H9 (cell line): ENCODE measurements at regions not wholly inside any gene's neighbourhood (a gene's known extent, or its start where the extent isn't known, plus 50 kb on each side); places are given as distances from the start of the nearest gene placed in this dataset.

Experiments used
- DNase-seq: peaks from one replicate; pipeline ENCODE4 v3.0.0-alpha.2; 2017
- H2AFZ ChIP-seq: one replicate; pipeline ENCODE4 v1.6.1; 2013; ENCODE audit warnings: mild to moderate bottlenecking, low read length, control low read depth, moderate library complexity
- H2AK5ac ChIP-seq: 2 replicates; pipeline ENCODE4 v1.6.1; 2013; ENCODE audit warnings: low read length, control low read depth, mixed read lengths; ENCODE audit not compliant: insufficient read length
- H2BK120ac ChIP-seq: one replicate; pipeline ENCODE4 v1.6.1; 2013; ENCODE audit warnings: low read depth, mild to moderate bottlenecking, low read length, control low read depth, inconsistent platforms; ENCODE audit not compliant: poor library complexity, severe bottlenecking
- H2BK12ac ChIP-seq: 2 replicates; pipeline ENCODE4 v1.6.1; 2013; ENCODE audit warnings: low read length, control low read depth, mixed read lengths, low read depth; ENCODE audit not compliant: insufficient read length
- H2BK15ac ChIP-seq: 2 replicates; pipeline ENCODE4 v1.6.1; 2013; ENCODE audit warnings: low read depth, low read length, control low read depth
- H2BK20ac ChIP-seq: one replicate; pipeline ENCODE4 v1.6.1; 2013; ENCODE audit warnings: low read depth, mild to moderate bottlenecking, low read length, control low read depth, inconsistent platforms; ENCODE audit not compliant: poor library complexity, severe bottlenecking
- H2BK5ac ChIP-seq: 2 replicates; pipeline ENCODE4 v1.6.1; 2013; ENCODE audit warnings: low read length, control low read depth, mixed read lengths; ENCODE audit not compliant: insufficient read length
- H3K14ac ChIP-seq: 2 replicates; pipeline ENCODE4 v1.6.1; 2013; ENCODE audit warnings: low read length, control low read depth; ENCODE audit not compliant: insufficient read depth
- H3K18ac ChIP-seq: 2 replicates; pipeline ENCODE4 v1.6.1; 2013; ENCODE audit warnings: low read depth, mild to moderate bottlenecking, mixed read lengths, low read length, control low read depth; ENCODE audit not compliant: insufficient read length
- H3K23ac ChIP-seq: 2 replicates; pipeline ENCODE4 v1.6.1; 2013; ENCODE audit warnings: low read length, control low read depth, mixed read lengths, low read depth; ENCODE audit not compliant: insufficient read length
- H3K23me2 ChIP-seq: 2 replicates; pipeline ENCODE4 v1.6.1; 2013; ENCODE audit warnings: low read depth, mild to moderate bottlenecking, mixed read lengths, low read length, control low read depth; ENCODE audit not compliant: insufficient read length, poor library complexity, severe bottlenecking
- H3K27ac ChIP-seq: 2 replicates; pipeline ENCODE4 v1.5.1; 2013; ENCODE audit warnings: low read length, control low read depth, mixed read lengths, low read depth; ENCODE audit not compliant: insufficient read length
- H3K27me3 ChIP-seq: 2 replicates; pipeline ENCODE4 v1.6.1; 2013; ENCODE audit warnings: low read length, control low read depth, inconsistent platforms; ENCODE audit not compliant: insufficient read depth
- H3K4ac ChIP-seq: 2 replicates; pipeline ENCODE4 v1.6.1; 2013; ENCODE audit warnings: low read depth, mild to moderate bottlenecking, control low read depth, inconsistent platforms, low read length, moderate library complexity
- H3K4me1 ChIP-seq: 2 replicates; pipeline ENCODE4 v1.6.1; 2013; ENCODE audit warnings: low read length, control low read depth, inconsistent platforms; ENCODE audit not compliant: insufficient read depth
- H3K4me2 ChIP-seq: 2 replicates; pipeline ENCODE4 v1.6.1; 2013; ENCODE audit warnings: low read length, control low read depth, mixed read lengths; ENCODE audit not compliant: insufficient read length, insufficient read depth
- H3K56ac ChIP-seq: 2 replicates; pipeline ENCODE4 v1.6.1; 2013; ENCODE audit warnings: low read depth, mild to moderate bottlenecking, mixed read lengths, low read length, control low read depth; ENCODE audit not compliant: insufficient read length
- H3K79me1 ChIP-seq: 2 replicates; pipeline ENCODE4 v1.6.1; 2013; ENCODE audit warnings: low read depth, mild to moderate bottlenecking, moderate library complexity, low read length, control low read depth, inconsistent platforms; ENCODE audit not compliant: insufficient read depth, poor library complexity, severe bottlenecking
- H3K79me2 ChIP-seq: 2 replicates; pipeline ENCODE4 v1.6.1; 2013; ENCODE audit warnings: low read length, control low read depth, inconsistent platforms; ENCODE audit not compliant: insufficient read depth
- H3K9ac ChIP-seq: 2 replicates; pipeline ENCODE4 v1.6.1; 2013; ENCODE audit warnings: low read length, control low read depth, mixed read lengths; ENCODE audit not compliant: insufficient read length; ENCODE audit errors: extremely low read depth
- H3K9me3 ChIP-seq: one replicate; pipeline ENCODE4 v1.6.1; 2013; ENCODE audit warnings: low read depth, low read length, inconsistent platforms; ENCODE audit not compliant: control insufficient read depth
- H3T11ph ChIP-seq: one replicate; pipeline ENCODE4 v1.6.1; 2013; ENCODE audit warnings: mild to moderate bottlenecking, low read length, control low read depth, inconsistent platforms
- H4K20me1 ChIP-seq: one replicate; pipeline ENCODE4 v1.6.1; 2013; ENCODE audit not compliant: control insufficient read depth, insufficient read length, insufficient read depth
- H4K5ac ChIP-seq: 2 replicates; pipeline ENCODE4 v1.6.1; 2013; ENCODE audit warnings: low read depth, mild to moderate bottlenecking, mixed read lengths, low read length, control low read depth; ENCODE audit not compliant: insufficient read length
- H4K8ac ChIP-seq: replicated peaks from 2 replicates; pipeline ENCODE4 v1.6.1; 2013; ENCODE audit warnings: low read length, control low read depth, mixed read lengths, low read depth; ENCODE audit not compliant: insufficient read length
- H4K91ac ChIP-seq: 2 replicates; pipeline ENCODE4 v1.6.1; 2013; ENCODE audit warnings: low read depth, mild to moderate bottlenecking, moderate library complexity, mixed read lengths, low read length, control low read depth; ENCODE audit not compliant: insufficient read length
- H3K27ac Mint-ChIP-seq, 3 experiments: 2 replicates in 2 of 3; 3 replicates in 1 of 3; pipeline ENCODE4 v1.8.0; 2020 to 2021; ENCODE audit warnings: mixed read lengths in 3 of 3, mild to moderate bottlenecking in 1 of 3, moderate library complexity in 1 of 3
- H3K27me3 Mint-ChIP-seq: 2 replicates; pipeline ENCODE4 v1.8.0; 2021; ENCODE audit warnings: low read depth, mild to moderate bottlenecking, moderate library complexity, mixed read lengths
- H3K36me3 Mint-ChIP-seq, 3 experiments: 2 replicates in 2 of 3; 3 replicates in 1 of 3; pipeline ENCODE4 v1.8.0; 2020 to 2021; ENCODE audit warnings: low read depth in 3 of 3, mixed read lengths in 3 of 3; ENCODE audit not compliant: insufficient read depth in 1 of 3
- H3K4me1 Mint-ChIP-seq, 2 experiments: 2 replicates each; pipeline ENCODE4 v1.8.0; 2020; ENCODE audit warnings: mixed read lengths in 2 of 2
- H3K4me3 Mint-ChIP-seq, 2 experiments: 2 replicates in 1 of 2; 3 replicates in 1 of 2; pipeline ENCODE4 v1.8.0; 2020 to 2021; ENCODE audit warnings: mild to moderate bottlenecking in 2 of 2, mixed read lengths in 2 of 2, moderate library complexity in 1 of 2
- H3K9me3 Mint-ChIP-seq, 2 experiments: 2 replicates in 1 of 2; 3 replicates in 1 of 2; pipeline ENCODE4 v1.8.0; 2020; ENCODE audit warnings: mild to moderate bottlenecking in 2 of 2, mixed read lengths in 2 of 2, moderate library complexity in 1 of 2
- CTCF ChIP-seq: fragments of 200-600 bp; sonication (generic); conservative IDR thresholded peaks from 3 replicates; pipeline ENCODE4 v1.8.0; 2021; ENCODE audit warnings: antibody characterized with exemption, mild to moderate bottlenecking
- WGBS: extraction: QIAGEN DNeasy Blood & Tissue Kit; methylation state at CpG from one replicate; pipeline ENCODE4 v1.1.7; 2013; ENCODE audit warnings: missing lambda C conversion rate, low lambda C conversion rate, mixed read lengths; ENCODE audit not compliant: insufficient read length; ENCODE audit errors: extremely low coverage; 5-methylcytosine and 5-hydroxymethylcytosine counted together

DNA sequence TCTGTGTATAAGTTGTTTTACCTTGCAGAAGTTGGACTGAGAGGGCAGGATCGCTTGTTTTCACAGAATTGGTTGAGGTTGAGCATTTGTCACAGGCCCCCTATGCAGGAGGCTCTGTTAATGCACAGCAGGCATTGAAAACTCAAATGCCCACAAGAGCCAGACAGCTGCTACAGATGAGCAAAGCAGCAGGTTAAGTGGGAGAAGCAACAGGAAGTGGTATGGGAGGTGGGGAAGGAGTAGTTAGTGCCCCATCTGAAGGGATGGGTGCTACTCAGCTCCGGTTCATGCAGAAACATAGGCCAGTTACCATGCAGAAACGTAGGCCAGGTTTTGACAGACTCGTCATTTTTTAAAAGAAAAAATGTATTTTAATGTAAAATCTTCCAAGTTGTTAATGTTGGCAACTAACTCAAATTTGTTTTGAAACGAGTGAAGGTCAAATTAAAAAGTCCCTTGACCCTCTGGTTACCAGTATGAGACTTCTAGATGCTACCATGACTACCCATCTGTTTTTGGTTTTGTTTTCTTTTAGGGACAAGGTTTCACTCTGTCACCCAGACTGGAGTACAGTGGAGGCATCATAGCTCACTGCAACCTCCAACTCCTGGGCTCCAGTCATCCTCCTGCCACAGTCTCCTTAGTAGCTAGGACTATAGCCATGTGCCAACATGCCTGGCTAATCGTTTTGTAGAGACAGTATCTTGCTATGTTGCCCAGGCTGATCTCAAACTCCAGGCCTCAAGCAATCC lies 84.7 kb upstream of the FRMD6 start:
- H2BK12ac ChIP-seq, result no peak overlapping the region
- no peaks in the 10 kb centered on the region for H4K20me1 ChIP-seq
- Mint-ChIP-seq H3K27ac (no peak overlapping the region), H3K4me3 (no peak overlapping the region), H3K9me3 (0 out of 5 replicates have a peak, but pooled peaks cover 0 to 3% of the 10 kb centered on the region in 2 experiments), H3K27me3 (no peaks in the 10 kb centered on the region), H3K4me1 (peaks cover 17 to 24% of the 10 kb centered on the region in 2 experiments), H3K36me3 (peaks cover 0 to 5% (median 0%) of the 10 kb centered on the region in 3 experiments; a peak in 1 of 7 replicates)
- no peak overlapping the region for H2AFZ ChIP-seq
- no peak overlapping the region for H3K27ac ChIP-seq
- no peak overlapping the region for H3T11ph ChIP-seq
- H3K4me2 ChIP-seq, result no peak overlapping the region
- no peak overlapping the region for H2AK5ac ChIP-seq
- no peaks in the 10 kb centered on the region for H3K79me1 ChIP-seq
- no peak for DNase-seq
- no peak overlapping the region for H3K14ac ChIP-seq
- no peaks in the 10 kb centered on the region for H3K27me3 ChIP-seq
- H3K79me2 ChIP-seq, result no peaks in the 10 kb centered on the region
- TF ChIP-seq CTCF, result no peak
- H3K9ac ChIP-seq, result no peak overlapping the region
- no peak overlapping the region for H2BK5ac ChIP-seq
- no CpG with 5 or more reads among the region's 6 CpGs for WGBS
- H2BK15ac ChIP-seq, result no peak overlapping the region
- no peak overlapping the region for H3K23ac ChIP-seq
- H4K91ac ChIP-seq, result no peak overlapping the region
- no peak overlapping the region for H3K4ac ChIP-seq
- no peaks in the 10 kb centered on the region for H3K9me3 ChIP-seq
- H3K23me2 ChIP-seq, result no peaks in the 10 kb centered on the region
- H4K5ac ChIP-seq, result no peak overlapping the region
- no peak overlapping the region for H2BK20ac ChIP-seq
- H3K18ac ChIP-seq, result no peak overlapping the region
- no peak overlapping the region for H3K56ac ChIP-seq
- H3K4me1 ChIP-seq, result peaks cover 3% of the 10 kb centered on the region; the same call in 1 of the 2 replicates
- no peak overlapping the region for H2BK120ac ChIP-seq
- H4K8ac ChIP-seq, result no peak overlapping the region
